ENCODE measurements at regions not wholly inside any gene's neighbourhood (a gene's known extent, or its start where the extent isn't known, plus 50 kb on each side); places are given as distances from the start of the nearest gene placed in this dataset.

DNA sequence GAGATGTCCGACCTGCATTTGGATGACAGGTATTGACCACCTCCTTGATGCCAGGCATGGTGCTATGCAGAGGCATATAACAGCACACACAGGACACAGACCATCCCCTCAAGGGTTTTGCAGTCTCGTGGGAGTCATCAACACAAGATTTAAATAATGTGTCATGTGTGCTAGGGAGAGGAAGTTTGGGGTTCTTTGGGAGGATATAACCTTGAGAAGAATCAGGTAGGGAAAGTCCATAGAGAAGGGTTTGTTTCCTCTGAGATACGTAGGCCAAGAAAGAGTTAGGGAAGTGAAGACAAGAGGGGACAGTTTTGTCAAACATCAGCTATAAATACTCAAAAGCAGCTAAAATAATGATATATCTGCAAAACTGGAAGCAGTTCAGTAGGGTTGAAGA lies 215.9 kb upstream of the RBFOX1 start:
- Mint-ChIP-seq H3K9me3 (peaks cover 0 to 17% (median 11%) of the 10 kb centered on the region in 7 donors), H3K4me3 (no peak overlapping the region), H3K36me3 (no peaks in the 10 kb centered on the region), H3K27ac (peak overlapping the region in 1 of 3 donors; percentile 12), H3K4me1 (no peaks in the 10 kb centered on the region), H3K27me3 (no peaks in the 10 kb centered on the region)
- peaks cover 0 to 3% of the 10 kb centered on the region in 2 experiments for H3K9me3 ChIP-seq (ENCODE audit: control insufficient read depth in 2 of 2, low read length in 2 of 2)
- H3K27ac ChIP-seq (ENCODE audit: insufficient read depth, low read length, poor library complexity, severe bottlenecking) = no peak overlapping the region
- ATAC-seq (ENCODE audit: low read depth in 2 of 2) (no peak), DNase-seq (no peak)
- no peak overlapping the region for H3K4me3 ChIP-seq (ENCODE audit: low read depth, low read length)
- no peaks in the 10 kb centered on the region for H3K27me3 ChIP-seq (ENCODE audit: control insufficient read depth, insufficient read depth, low read length)
- no peaks in the 10 kb centered on the region for H3K36me3 ChIP-seq (ENCODE audit: control insufficient read depth, insufficient read depth, low read length)
- no peaks in the 10 kb centered on the region for H3K4me1 ChIP-seq (ENCODE audit: control insufficient read depth, insufficient read depth, low read length, poor library complexity, severe bottlenecking)

DNA sequence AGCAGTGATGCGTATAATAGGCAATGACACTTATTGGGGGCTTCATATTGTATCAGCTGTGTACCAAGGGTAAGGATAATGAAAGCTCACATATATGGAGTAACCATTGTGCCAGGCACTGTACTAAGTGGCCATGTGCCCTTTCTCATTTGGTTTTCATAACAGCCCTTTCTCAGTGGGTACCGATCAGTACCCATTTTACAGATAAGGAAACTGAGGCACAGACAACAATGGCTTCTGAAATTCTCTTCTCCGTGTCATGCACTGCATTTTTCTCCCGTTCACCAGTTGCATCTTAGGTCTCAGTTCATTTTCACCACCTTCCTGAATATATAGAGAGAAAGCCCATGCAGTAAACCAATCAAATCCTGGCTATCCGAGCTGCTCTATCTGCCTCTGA lies 216.7 kb upstream of the RBFOX1 start:
- no peak overlapping the region for H3K4me3 ChIP-seq (ENCODE audit: low read depth, low read length)
- Mint-ChIP-seq H3K4me1 (no peaks in the 10 kb centered on the region), H3K27ac (no peak overlapping the region), H3K9me3 (peaks cover 0 to 17% (median 11%) of the 10 kb centered on the region in 7 donors), H3K27me3 (no peaks in the 10 kb centered on the region), H3K36me3 (no peaks in the 10 kb centered on the region), H3K4me3 (no peak overlapping the region)
- no peaks in the 10 kb centered on the region for H3K27me3 ChIP-seq (ENCODE audit: control insufficient read depth, insufficient read depth, low read length)
- no peaks in the 10 kb centered on the region for H3K36me3 ChIP-seq (ENCODE audit: control insufficient read depth, insufficient read depth, low read length)
- no peak for ATAC-seq (ENCODE audit: low read depth in 2 of 2)
- peaks cover 0 to 3% of the 10 kb centered on the region in 2 experiments for H3K9me3 ChIP-seq (ENCODE audit: control insufficient read depth in 2 of 2, low read length in 2 of 2)
- no peaks in the 10 kb centered on the region for H3K4me1 ChIP-seq (ENCODE audit: control insufficient read depth, insufficient read depth, low read length, poor library complexity, severe bottlenecking)
- DNase-seq = no peak
- H3K27ac ChIP-seq (ENCODE audit: insufficient read depth, low read length, poor library complexity, severe bottlenecking) = no peak overlapping the region

GRCh38 chr16:7113949-7114348 lies 218.7 kb upstream of the RBFOX1 start:
- H3K4me3 Mint-ChIP-seq = no peak overlapping the region
- Histone ChIP-seq H3K4me3 (ENCODE audit: low read depth, low read length) (no peak overlapping the region), H3K27me3 (ENCODE audit: control insufficient read depth, insufficient read depth, low read length) (no peaks in the 10 kb centered on the region), H3K27ac (ENCODE audit: insufficient read depth, low read length, poor library complexity, severe bottlenecking) (no peak overlapping the region), H3K9me3 (ENCODE audit: control insufficient read depth in 2 of 2, low read length in 2 of 2) (peaks cover 0 to 5% of the 10 kb centered on the region in 2 experiments), H3K36me3 (ENCODE audit: control insufficient read depth, insufficient read depth, low read length) (no peaks in the 10 kb centered on the region), H3K4me1 (ENCODE audit: control insufficient read depth, insufficient read depth, low read length, poor library complexity, severe bottlenecking) (no peaks in the 10 kb centered on the region)
- DNase-seq = no peak
- no peak overlapping the region for H3K27ac Mint-ChIP-seq
- H3K27me3 Mint-ChIP-seq = no peaks in the 10 kb centered on the region
- peaks cover 0 to 15% (median 9%) of the 10 kb centered on the region in 7 donors for H3K9me3 Mint-ChIP-seq
- no peaks in the 10 kb centered on the region for H3K36me3 Mint-ChIP-seq
- no peaks in the 10 kb centered on the region for H3K4me1 Mint-ChIP-seq
- no peak for ATAC-seq (ENCODE audit: low read depth in 2 of 2)

DNA sequence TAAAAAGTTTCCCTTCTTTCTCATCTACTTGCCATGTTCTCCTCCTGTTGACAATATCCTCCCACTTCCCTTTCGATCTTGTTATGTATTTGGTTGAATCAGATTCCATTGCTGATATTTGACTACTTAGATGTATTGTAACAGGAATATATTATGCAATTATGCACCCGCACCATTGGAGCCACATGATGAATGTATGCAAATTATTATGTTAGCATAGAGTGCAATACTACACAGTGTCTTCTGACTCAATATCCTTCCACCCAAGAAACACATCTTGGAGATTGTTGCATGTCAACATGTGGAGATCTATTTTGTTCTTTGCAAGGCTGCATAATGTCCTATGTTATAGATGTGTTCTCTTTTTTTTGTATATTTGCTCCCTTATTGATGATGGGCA lies 219.2 kb upstream of the RBFOX1 start:
- no peak overlapping the region for H3K4me3 ChIP-seq (ENCODE audit: low read depth, low read length)
- H3K36me3 ChIP-seq (ENCODE audit: control insufficient read depth, insufficient read depth, low read length) = no peaks in the 10 kb centered on the region
- peaks cover 0 to 5% of the 10 kb centered on the region in 2 experiments for H3K9me3 ChIP-seq (ENCODE audit: control insufficient read depth in 2 of 2, low read length in 2 of 2)
- Mint-ChIP-seq H3K27ac (no peak overlapping the region), H3K27me3 (no peaks in the 10 kb centered on the region), H3K4me1 (no peaks in the 10 kb centered on the region), H3K36me3 (no peaks in the 10 kb centered on the region), H3K4me3 (no peak overlapping the region), H3K9me3 (peaks cover 0 to 17% (median 11%) of the 10 kb centered on the region in 7 donors)
- H3K4me1 ChIP-seq (ENCODE audit: control insufficient read depth, insufficient read depth, low read length, poor library complexity, severe bottlenecking) = no peaks in the 10 kb centered on the region
- no peak overlapping the region for H3K27ac ChIP-seq (ENCODE audit: insufficient read depth, low read length, poor library complexity, severe bottlenecking)
- H3K27me3 ChIP-seq (ENCODE audit: control insufficient read depth, insufficient read depth, low read length) = no peaks in the 10 kb centered on the region
- DNase-seq (no peak), ATAC-seq (ENCODE audit: low read depth in 2 of 2) (no peak)

DNA sequence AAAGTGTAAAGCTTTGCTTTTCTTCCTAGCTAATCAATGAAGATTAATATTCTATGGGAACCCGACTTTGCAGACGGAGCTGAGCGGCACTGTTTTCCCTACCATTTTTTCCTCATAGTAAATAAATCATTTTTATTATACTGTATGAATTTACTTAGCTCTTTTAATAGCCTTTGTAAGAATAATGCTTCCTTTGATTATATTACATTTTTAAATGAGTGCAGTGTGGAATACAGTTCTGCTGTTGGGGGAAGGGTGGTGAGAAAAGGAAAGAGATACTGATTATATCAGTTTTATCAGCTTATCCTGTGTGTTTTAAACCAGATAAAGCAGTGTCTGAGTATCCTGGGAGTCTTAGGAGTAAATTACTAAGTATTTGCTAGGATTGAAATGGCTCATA lies 221.4 kb upstream of the RBFOX1 start:
- no peak overlapping the region for H3K27ac Mint-ChIP-seq
- H3K27me3 Mint-ChIP-seq = no peaks in the 10 kb centered on the region
- no peak overlapping the region for H3K4me3 Mint-ChIP-seq
- DNase-seq = no peak
- H3K4me1 ChIP-seq (ENCODE audit: control insufficient read depth, insufficient read depth, low read length, poor library complexity, severe bottlenecking) = no peaks in the 10 kb centered on the region
- H3K36me3 Mint-ChIP-seq = no peaks in the 10 kb centered on the region
- H3K9me3 ChIP-seq (ENCODE audit: control insufficient read depth in 2 of 2, low read length in 2 of 2) = peaks cover 0 to 5% of the 10 kb centered on the region in 2 experiments
- no peak overlapping the region for H3K27ac ChIP-seq (ENCODE audit: insufficient read depth, low read length, poor library complexity, severe bottlenecking)
- H3K9me3 Mint-ChIP-seq = peaks cover 0 to 16% (median 9%) of the 10 kb centered on the region in 7 donors
- ATAC-seq (ENCODE audit: low read depth in 2 of 2) = no peak
- H3K4me3 ChIP-seq (ENCODE audit: low read depth, low read length) = no peak overlapping the region
- no peaks in the 10 kb centered on the region for H3K36me3 ChIP-seq (ENCODE audit: control insufficient read depth, insufficient read depth, low read length)
- H3K4me1 Mint-ChIP-seq = no peaks in the 10 kb centered on the region
- H3K27me3 ChIP-seq (ENCODE audit: control insufficient read depth, insufficient read depth, low read length) = no peaks in the 10 kb centered on the region

GRCh38 chr16:7107436-7107835 lies 225.2 kb upstream of the RBFOX1 start:
- no peaks in the 10 kb centered on the region for H3K36me3 ChIP-seq (ENCODE audit: control insufficient read depth, insufficient read depth, low read length)
- no peak overlapping the region for H3K4me3 Mint-ChIP-seq
- no peak overlapping the region for H3K27ac Mint-ChIP-seq

DNA sequence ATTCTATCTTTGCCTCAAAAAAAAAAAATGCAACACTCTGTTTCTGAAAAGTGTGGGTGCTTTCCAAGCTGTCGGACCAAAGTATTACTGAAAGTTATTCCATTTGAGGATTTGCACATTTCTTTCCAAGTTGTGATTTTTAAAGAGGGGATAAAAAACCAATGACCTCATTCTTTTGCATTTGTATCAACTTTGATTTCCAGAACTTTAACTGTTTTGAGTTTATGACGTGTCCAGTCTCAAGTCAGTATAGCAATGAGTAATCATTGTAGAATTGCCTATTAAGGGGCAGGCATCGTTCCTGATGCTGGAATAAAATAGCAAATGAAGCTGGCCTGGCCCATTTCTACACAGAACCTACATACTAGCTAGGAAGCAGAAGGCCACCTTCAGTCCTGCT lies 229.6 kb upstream of the RBFOX1 start:
- no peak for ATAC-seq (ENCODE audit: low read depth in 2 of 2)
- no peaks in the 10 kb centered on the region for H3K36me3 ChIP-seq (ENCODE audit: control insufficient read depth, insufficient read depth, low read length)

More at GRCh38 chr16:7107436-7107835, 225.2 kb upstream of the RBFOX1 start:
- Histone ChIP-seq H3K9me3 (ENCODE audit: control insufficient read depth in 2 of 2, low read length in 2 of 2) (peaks cover 0 to 6% of the 10 kb centered on the region in 2 experiments), H3K4me1 (ENCODE audit: control insufficient read depth, insufficient read depth, low read length, poor library complexity, severe bottlenecking) (no peaks in the 10 kb centered on the region), H3K27ac (ENCODE audit: insufficient read depth, low read length, poor library complexity, severe bottlenecking) (no peak overlapping the region), H3K27me3 (ENCODE audit: control insufficient read depth, insufficient read depth, low read length) (no peaks in the 10 kb centered on the region), H3K4me3 (ENCODE audit: low read depth, low read length) (no peak overlapping the region)
- ATAC-seq (ENCODE audit: low read depth in 2 of 2) (no peak), DNase-seq (no peak)
- Mint-ChIP-seq H3K9me3 (peaks cover 0 to 16% (median 7%) of the 10 kb centered on the region in 7 donors), H3K4me1 (no peaks in the 10 kb centered on the region), H3K27me3 (no peaks in the 10 kb centered on the region), H3K36me3 (no peaks in the 10 kb centered on the region)

DNA sequence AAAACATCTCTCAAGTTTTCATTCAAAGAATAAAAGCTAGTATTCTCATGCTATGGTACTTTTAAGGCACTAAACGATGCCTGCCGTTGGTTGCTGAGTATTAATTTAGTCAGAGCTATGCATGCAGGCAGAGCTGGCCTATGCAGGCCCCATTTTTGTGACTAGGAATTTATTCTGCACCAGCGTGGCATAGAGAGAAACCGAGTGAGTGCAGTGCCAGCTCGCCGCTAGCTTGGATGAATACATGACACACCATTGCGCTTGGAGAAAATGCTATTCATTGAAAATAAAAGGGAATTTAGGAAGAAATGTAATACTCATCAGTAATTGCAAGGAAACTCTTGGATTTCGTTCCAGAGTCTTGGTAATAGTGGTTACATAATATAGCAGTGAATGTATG lies 231.6 kb upstream of the RBFOX1 start:
- H3K4me1 ChIP-seq (ENCODE audit: control insufficient read depth, insufficient read depth, low read length, poor library complexity, severe bottlenecking) = no peaks in the 10 kb centered on the region
- no peak for DNase-seq
- no peaks in the 10 kb centered on the region for H3K36me3 ChIP-seq (ENCODE audit: control insufficient read depth, insufficient read depth, low read length)
- no peak overlapping the region for H3K27ac Mint-ChIP-seq
- H3K27me3 Mint-ChIP-seq = no peaks in the 10 kb centered on the region
- H3K9me3 Mint-ChIP-seq = peaks cover 0 to 12% (median 10%) of the 10 kb centered on the region in 7 donors
- peaks cover 5 to 14% of the 10 kb centered on the region in 2 experiments for H3K9me3 ChIP-seq (ENCODE audit: control insufficient read depth in 2 of 2, low read length in 2 of 2)
- H3K4me3 Mint-ChIP-seq = no peak overlapping the region
- no peak for ATAC-seq (ENCODE audit: low read depth in 2 of 2)
- H3K36me3 Mint-ChIP-seq = no peaks in the 10 kb centered on the region
- H3K27me3 ChIP-seq (ENCODE audit: control insufficient read depth, insufficient read depth, low read length) = no peaks in the 10 kb centered on the region
- H3K27ac ChIP-seq (ENCODE audit: insufficient read depth, low read length, poor library complexity, severe bottlenecking) = no peak overlapping the region
- no peaks in the 10 kb centered on the region for H3K4me1 Mint-ChIP-seq
- no peak overlapping the region for H3K4me3 ChIP-seq (ENCODE audit: low read depth, low read length)

More for the DNA sequence above, 229.6 kb upstream of the RBFOX1 start:
- H3K9me3 ChIP-seq (ENCODE audit: control insufficient read depth in 2 of 2, low read length in 2 of 2) = peaks cover 5 to 12% of the 10 kb centered on the region in 2 experiments
- Mint-ChIP-seq H3K4me3 (no peak overlapping the region), H3K27me3 (no peaks in the 10 kb centered on the region), H3K4me1 (no peaks in the 10 kb centered on the region), H3K27ac (no peak overlapping the region), H3K36me3 (no peaks in the 10 kb centered on the region), H3K9me3 (peaks cover 0 to 14% (median 8%) of the 10 kb centered on the region in 7 donors)
- H3K4me3 ChIP-seq (ENCODE audit: low read depth, low read length) = no peak overlapping the region
- H3K4me1 ChIP-seq (ENCODE audit: control insufficient read depth, insufficient read depth, low read length, poor library complexity, severe bottlenecking) = no peaks in the 10 kb centered on the region
- DNase-seq = no peak
- H3K27me3 ChIP-seq (ENCODE audit: control insufficient read depth, insufficient read depth, low read length) = no peaks in the 10 kb centered on the region
- H3K27ac ChIP-seq (ENCODE audit: insufficient read depth, low read length, poor library complexity, severe bottlenecking) = no peak overlapping the region
